ENCODE measurements at regions not wholly inside any gene's neighbourhood (a gene's known extent, or its start where the extent isn't known, plus 50 kb on each side); places are given as distances from the start of the nearest gene placed in this dataset.

DNA sequence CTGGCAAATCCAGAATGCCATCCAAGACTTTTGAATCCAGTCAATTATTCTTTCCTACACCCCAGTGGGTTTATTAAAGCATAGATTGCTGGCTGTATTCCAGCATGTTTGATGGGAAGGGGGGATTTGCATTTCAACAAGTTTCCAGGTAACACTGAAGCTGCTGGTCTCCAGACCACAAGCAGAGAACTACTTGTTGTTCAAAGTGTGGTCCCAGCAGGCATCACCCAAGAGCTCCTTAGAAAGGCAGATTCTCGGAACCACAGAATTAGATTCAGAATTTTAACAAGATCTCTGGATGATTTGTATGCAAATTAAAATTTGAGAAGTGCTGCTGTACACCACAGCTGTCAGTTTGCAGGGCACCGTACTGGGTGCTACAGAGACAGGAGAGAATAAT is 216.3 kb upstream of the FAM78B start:
- TF ChIP-seq, protein P1, sequence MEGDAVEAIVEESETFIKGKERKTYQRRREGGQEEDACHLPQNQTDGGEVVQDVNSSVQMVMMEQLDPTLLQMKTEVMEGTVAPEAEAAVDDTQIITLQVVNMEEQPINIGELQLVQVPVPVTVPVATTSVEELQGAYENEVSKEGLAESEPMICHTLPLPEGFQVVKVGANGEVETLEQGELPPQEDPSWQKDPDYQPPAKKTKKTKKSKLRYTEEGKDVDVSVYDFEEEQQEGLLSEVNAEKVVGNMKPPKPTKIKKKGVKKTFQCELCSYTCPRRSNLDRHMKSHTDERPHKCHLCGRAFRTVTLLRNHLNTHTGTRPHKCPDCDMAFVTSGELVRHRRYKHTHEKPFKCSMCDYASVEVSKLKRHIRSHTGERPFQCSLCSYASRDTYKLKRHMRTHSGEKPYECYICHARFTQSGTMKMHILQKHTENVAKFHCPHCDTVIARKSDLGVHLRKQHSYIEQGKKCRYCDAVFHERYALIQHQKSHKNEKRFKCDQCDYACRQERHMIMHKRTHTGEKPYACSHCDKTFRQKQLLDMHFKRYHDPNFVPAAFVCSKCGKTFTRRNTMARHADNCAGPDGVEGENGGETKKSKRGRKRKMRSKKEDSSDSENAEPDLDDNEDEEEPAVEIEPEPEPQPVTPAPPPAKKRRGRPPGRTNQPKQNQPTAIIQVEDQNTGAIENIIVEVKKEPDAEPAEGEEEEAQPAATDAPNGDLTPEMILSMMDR (IDR thresholded peaks at IDR 0.05; ENCODE audit: insufficient read depth, low read depth, low read length), result no peak
- TF ChIP-seq EZH2 (IDR thresholded peaks at IDR 0.05; ENCODE audit: insufficient read depth, low read length), result no peak
